ENCODE measurements at regions not wholly inside any gene's neighbourhood (a gene's known extent, or its start where the extent isn't known, plus 50 kb on each side); places are given as distances from the start of the nearest gene placed in this dataset.

DNA sequence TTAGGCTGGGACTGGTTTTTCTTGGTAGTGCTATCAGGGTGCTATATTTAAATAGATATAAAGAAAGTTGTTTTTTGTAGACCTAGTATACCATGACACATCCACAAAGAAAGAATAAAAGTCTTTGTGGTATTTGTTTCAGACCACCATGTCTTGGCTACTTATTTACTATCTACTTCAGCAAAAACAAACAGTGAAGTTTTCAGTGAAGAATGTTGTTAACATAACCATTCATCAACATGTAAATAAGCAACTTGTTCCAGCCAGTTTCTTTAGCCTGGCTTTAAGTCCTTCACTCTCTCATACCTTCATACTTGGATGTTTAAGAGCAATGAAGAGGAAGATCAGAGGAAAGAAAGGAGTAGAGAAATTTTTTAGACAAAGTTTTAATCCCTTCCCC is 624.1 kb downstream of the CD109 start:
- H3K4me3 ChIP-seq (ENCODE audit: low read depth, low read length) = no peak overlapping the region
- DNase-seq (ENCODE audit: low read depth) = no peak
- TF ChIP-seq, protein P1, sequence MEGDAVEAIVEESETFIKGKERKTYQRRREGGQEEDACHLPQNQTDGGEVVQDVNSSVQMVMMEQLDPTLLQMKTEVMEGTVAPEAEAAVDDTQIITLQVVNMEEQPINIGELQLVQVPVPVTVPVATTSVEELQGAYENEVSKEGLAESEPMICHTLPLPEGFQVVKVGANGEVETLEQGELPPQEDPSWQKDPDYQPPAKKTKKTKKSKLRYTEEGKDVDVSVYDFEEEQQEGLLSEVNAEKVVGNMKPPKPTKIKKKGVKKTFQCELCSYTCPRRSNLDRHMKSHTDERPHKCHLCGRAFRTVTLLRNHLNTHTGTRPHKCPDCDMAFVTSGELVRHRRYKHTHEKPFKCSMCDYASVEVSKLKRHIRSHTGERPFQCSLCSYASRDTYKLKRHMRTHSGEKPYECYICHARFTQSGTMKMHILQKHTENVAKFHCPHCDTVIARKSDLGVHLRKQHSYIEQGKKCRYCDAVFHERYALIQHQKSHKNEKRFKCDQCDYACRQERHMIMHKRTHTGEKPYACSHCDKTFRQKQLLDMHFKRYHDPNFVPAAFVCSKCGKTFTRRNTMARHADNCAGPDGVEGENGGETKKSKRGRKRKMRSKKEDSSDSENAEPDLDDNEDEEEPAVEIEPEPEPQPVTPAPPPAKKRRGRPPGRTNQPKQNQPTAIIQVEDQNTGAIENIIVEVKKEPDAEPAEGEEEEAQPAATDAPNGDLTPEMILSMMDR (conservative IDR thresholded peaks at IDR 0.05; ENCODE audit: low read depth, low read length) = no peak

DNA sequence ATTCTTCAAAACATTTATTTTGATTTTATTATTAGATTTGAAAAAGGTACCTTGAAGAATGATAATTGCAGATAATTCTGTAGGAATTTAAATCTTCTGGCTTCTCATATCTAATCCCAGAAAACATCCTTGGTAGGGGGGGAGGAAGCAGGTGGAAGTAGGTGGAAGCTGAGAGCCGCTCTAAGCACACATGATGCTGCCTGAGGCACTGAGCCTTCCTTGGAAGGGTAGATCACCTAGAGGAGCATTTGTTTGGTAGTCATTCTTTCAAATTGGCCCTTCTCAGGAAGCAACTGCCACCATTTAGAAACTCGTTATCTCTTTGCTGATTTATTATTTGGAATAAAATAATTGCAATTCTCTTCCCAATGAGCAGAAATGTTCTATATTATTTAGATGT is 623.3 kb downstream of the CD109 start:
- TF ChIP-seq, protein P1 (conservative IDR thresholded peaks at IDR 0.05; ENCODE audit: low read depth, low read length) = no peak
- H3K4me3 ChIP-seq (ENCODE audit: low read depth, low read length) = no peak overlapping the region
- DNase-seq (ENCODE audit: low read depth) = no peak

DNA sequence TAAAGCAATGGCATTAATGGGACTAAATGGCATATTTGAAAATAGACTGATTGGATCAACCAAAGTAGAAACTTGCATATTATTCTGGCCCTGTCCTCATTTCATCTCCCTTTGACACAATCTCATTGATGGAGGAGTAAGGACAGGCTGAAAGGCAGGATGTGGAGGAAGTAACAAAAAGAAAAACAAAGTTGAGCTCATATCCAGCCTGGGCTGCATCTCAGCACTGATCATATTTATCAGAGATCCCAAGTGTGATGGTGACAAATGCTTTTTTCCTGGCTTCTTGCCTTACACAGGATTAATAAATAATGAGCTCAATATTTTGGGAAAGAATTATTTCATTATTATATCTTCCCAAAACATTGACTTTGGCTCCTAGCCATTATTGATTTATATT is 622.7 kb downstream of the CD109 start:
- DNase-seq (ENCODE audit: low read depth) = no peak
- H3K4me3 ChIP-seq (ENCODE audit: low read depth, low read length) = no peak overlapping the region
- TF ChIP-seq, protein P1 (conservative IDR thresholded peaks at IDR 0.05; ENCODE audit: low read depth, low read length) = no peak

DNA sequence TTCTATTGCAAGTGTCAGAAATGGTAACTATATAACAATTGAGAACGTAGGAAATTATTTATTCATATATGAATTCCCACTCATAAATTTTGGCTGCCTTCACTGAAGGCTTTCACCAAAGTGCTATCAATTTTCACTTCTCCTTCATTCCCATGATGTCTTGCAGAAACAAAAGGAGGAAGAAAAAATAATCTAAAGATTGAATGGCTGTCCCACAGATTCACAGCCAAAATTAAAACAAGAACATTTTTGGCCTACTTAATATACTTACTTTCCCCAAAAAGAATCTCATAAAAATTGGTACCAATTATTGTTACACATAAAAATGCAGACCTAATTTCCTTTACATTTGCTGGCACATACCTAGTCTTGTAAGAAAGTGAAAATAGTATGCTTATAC is 616.1 kb downstream of the CD109 start:
- TF ChIP-seq, protein P1 (conservative IDR thresholded peaks at IDR 0.05; ENCODE audit: low read depth, low read length) = no peak
- no peak overlapping the region for H3K4me3 ChIP-seq (ENCODE audit: low read depth, low read length)
- DNase-seq (ENCODE audit: low read depth) = no peak

DNA sequence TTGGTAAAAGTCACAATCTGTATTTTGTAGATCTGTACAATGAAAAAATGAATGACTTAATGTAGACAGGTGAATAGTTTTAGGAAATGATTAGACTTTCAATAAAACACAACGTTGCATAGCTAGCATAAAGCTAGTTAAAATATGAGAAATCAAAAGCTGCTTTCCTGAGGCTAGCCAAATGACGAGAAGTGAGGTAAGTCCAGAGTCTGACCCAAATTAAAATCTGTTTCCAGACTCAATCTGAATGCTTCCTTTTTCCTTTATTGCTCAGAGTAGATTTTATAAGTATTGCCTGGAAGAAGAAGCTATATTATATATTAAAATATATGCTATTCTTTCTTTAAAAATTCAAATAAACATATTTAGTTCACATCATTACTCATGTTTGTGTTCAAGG is 615.4 kb downstream of the CD109 start:
- H3K4me3 ChIP-seq (ENCODE audit: low read depth, low read length) = no peak overlapping the region
- DNase-seq (ENCODE audit: low read depth) = no peak
- TF ChIP-seq, protein P1 (conservative IDR thresholded peaks at IDR 0.05; ENCODE audit: low read depth, low read length) = no peak

DNA sequence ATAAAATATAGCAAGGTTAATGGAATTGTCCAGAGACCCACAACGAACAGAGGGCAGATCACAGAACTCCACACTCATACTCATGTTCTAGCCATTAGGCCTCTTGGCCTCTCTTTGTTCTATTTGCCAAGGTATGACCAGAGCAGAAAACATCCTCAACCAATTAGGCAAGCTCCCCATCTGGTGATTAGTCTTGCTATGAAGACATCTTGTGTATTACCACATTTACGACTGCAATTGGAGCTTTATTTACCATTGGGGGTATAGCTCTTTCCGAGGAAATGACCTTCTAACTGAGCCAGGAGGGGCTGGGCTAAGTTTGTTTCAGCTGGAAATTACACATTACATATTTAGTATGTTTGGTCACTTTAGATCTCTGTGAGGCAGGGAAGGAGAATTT is 593.9 kb downstream of the CD109 start:
- TF ChIP-seq, protein P1 (conservative IDR thresholded peaks at IDR 0.05; ENCODE audit: low read depth, low read length) = no peak
- H3K4me3 ChIP-seq (ENCODE audit: low read depth, low read length) = no peak overlapping the region
- peak; percentile 36 for DNase-seq (ENCODE audit: low read depth)

DNA sequence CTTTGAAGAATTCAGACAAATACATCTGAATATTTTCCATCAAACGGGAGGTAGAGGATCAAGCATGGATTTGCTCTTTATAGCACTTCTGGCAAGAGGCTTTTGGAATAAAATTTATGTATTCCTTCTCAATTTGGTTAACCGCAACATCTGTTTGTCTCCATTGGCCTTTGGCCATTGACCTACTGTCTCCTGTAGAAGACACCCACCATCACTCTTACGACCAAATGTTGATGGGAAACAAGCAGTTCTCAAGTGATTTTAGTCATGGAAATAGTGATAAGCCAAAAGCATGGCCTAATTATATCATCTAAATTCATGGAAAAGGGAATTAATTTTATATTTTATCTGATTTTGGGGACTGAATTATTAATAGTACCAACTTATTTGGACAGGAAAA is 591.9 kb downstream of the CD109 start:
- TF ChIP-seq, protein P1 (conservative IDR thresholded peaks at IDR 0.05; ENCODE audit: low read depth, low read length) = no peak
- H3K4me3 ChIP-seq (ENCODE audit: low read depth, low read length) = no peak overlapping the region
- DNase-seq (ENCODE audit: low read depth) = no peak
